ENCODE measurements at regions not wholly inside any gene's neighbourhood (a gene's known extent, or its start where the extent isn't known, plus 50 kb on each side); places are given as distances from the start of the nearest gene placed in this dataset.

GRCh38 chr11:69431136-69431535 lies 50.3 kb upstream of the LINC01488 start:
- no peaks in the 10 kb centered on the region for H3K36me3 ChIP-seq (ENCODE audit: control insufficient read depth in 2 of 4, insufficient read depth in 4 of 4, low read length in 3 of 4)
- POLR2A ChIA-PET (ENCODE audit: partially characterized antibody) = interaction anchor here (1.4 kb wide), 1 partner anchor 225 kb away, joined by 4 read pairs; no protein-coding TSS in a partner anchor
- no peak for DNase-seq (ENCODE audit: low read depth in 1 of 2, low spot score in 2 of 2)
- no peak overlapping the region for H3K4me3 ChIP-seq (ENCODE audit: extremely low read depth in 1 of 4, insufficient read depth in 2 of 4, low read depth in 3 of 4, low read length in 4 of 4)
- no peak overlapping the region for H2BK120ac ChIP-seq (replicated peaks; ENCODE audit: low read depth, low read length)
- H4K91ac ChIP-seq (replicated peaks; ENCODE audit: insufficient read length, low read length) = no peak overlapping the region
- CTCF ChIA-PET (ENCODE audit: partially characterized antibody) = interaction anchor here (0.7 to 1.5 kb wide), 4 partner anchors 9 to 629 kb away, joined by 3 to 5 read pairs (median 3); no protein-coding TSS in a partner anchor
- H3K56ac ChIP-seq (replicated peaks; ENCODE audit: insufficient read length, low read depth, low read length) = no peak overlapping the region
- H3K79me1 ChIP-seq (ENCODE audit: low read depth, low read length) = no peaks in the 10 kb centered on the region
- H2BK5ac ChIP-seq (ENCODE audit: low read depth, low read length) = no peak overlapping the region
- 0 out of 2 replicates have a peak overlapping the region, but pooled peaks have one; percentile 6 for H2BK20ac ChIP-seq (ENCODE audit: low read length)
- H3K27me3 ChIP-seq (replicated peaks in 1 of 4; ENCODE audit: control insufficient read depth in 3 of 4, extremely low read depth in 1 of 4, insufficient read depth in 3 of 4, low read length in 3 of 4) = peaks cover 0 to 3% (median 0%) of the 10 kb centered on the region in 4 experiments; a peak in 1 of 7 replicates
- H2BK15ac ChIP-seq (ENCODE audit: low read length) = no peak overlapping the region
- H3K4me1 ChIP-seq (replicated peaks in 1 of 4; ENCODE audit: control insufficient read depth in 3 of 4, insufficient read depth in 4 of 4, low read length in 3 of 4) = peaks cover 0 to 22% (median 10%) of the 10 kb centered on the region in 4 experiments; a peak in 6 of 7 replicates
- H3K4me2 ChIP-seq (ENCODE audit: insufficient read depth in 1 of 2, low read depth in 2 of 2, low read length in 2 of 2) = no peak overlapping the region
- no peak overlapping the region for H3K9ac ChIP-seq (replicated peaks in 1 of 4; ENCODE audit: extremely low read depth in 1 of 4, low read depth in 3 of 4, low read length in 3 of 4)
- no peaks in the 10 kb centered on the region for H4K20me1 ChIP-seq (replicated peaks in 1 of 2; ENCODE audit: control insufficient read depth in 1 of 2, insufficient read depth in 2 of 2, low read length in 2 of 2)
- no peak overlapping the region for H3K14ac ChIP-seq (ENCODE audit: insufficient read length)
- no peak overlapping the region for H4K5ac ChIP-seq (ENCODE audit: insufficient read length, low read depth, low read length)
- TF ChIP-seq TEAD4 (IDR thresholded peaks at IDR 0.05; ENCODE audit: low read depth, low read length) = no peak
- H3K18ac ChIP-seq (ENCODE audit: extremely low read depth, low read length) = no peak overlapping the region
- peak overlapping the region; percentile 89 for H2AK5ac ChIP-seq (ENCODE audit: low read depth, low read length)
- FAIRE-seq = no peak
- no peaks in the 10 kb centered on the region for H3K9me3 ChIP-seq (ENCODE audit: insufficient read depth in 2 of 2, low read depth in 1 of 2, low read length in 1 of 2)
- H2AFZ ChIP-seq (ENCODE audit: low read length) = no peak overlapping the region
- H3K23ac ChIP-seq (ENCODE audit: insufficient read length) = no peak overlapping the region
- no peaks in the 10 kb centered on the region for H3K79me2 ChIP-seq (ENCODE audit: control insufficient read depth in 1 of 2, insufficient read depth in 2 of 2, low read length in 2 of 2)
- no peak overlapping the region for H3K27ac ChIP-seq (ENCODE audit: low read depth, low read length)
- no peaks in the 10 kb centered on the region for H3K23me2 ChIP-seq (ENCODE audit: low read depth, low read length)
- H3K4ac ChIP-seq (replicated peaks; ENCODE audit: insufficient read length, low read depth, low read length) = no peak overlapping the region
- no peak overlapping the region for H2BK12ac ChIP-seq (ENCODE audit: low read depth, low read length)
- H4K8ac ChIP-seq (ENCODE audit: extremely low read depth, insufficient read depth, low read length) = no peak overlapping the region
- 87% methylated on average over 5 of the region's 5 CpGs; no CpG with 5 or more reads in 1 of the 2 experiments for WGBS, 2 experiments (ENCODE audit: extremely low coverage in 1 of 2, insufficient coverage in 1 of 2, insufficient read length in 1 of 2, insufficient replicate concordance in 2 of 2, low coverage in 1 of 2, low lambda C conversion rate in 2 of 2, missing lambda C conversion rate in 1 of 2)

Data from H1 (cell line).